Psoas muscle (tissue), 7 donors: ENCODE measurements at regions not wholly inside any gene's neighbourhood (a gene's known extent, or its start where the extent isn't known, plus 50 kb on each side); places are given as distances from the start of the nearest gene placed in this dataset.

Experiments used
- ATAC-seq, 4 donors: fragments of 200-7000 bp; cut with Tn5 transposase; one replicate each; pipeline ENCODE4 v1.9.1; 2020; ENCODE audit warnings: moderate library complexity in 3 of 4, mild to moderate bottlenecking in 2 of 4
- DNase-seq, 2 donors: peaks; one replicate each; pipeline ENCODE4 v3.0.0-alpha.2; 2020
- H3K27ac ChIP-seq: fragments of 200-600 bp; one replicate; pipeline ENCODE4 v1.8.0; 2022
- H3K27me3 ChIP-seq, 3 donors: fragments of 200-600 bp in 1 of 3; one replicate each; pipeline versions ENCODE4 v1.6.1 to v1.8.0; 2013 to 2022; ENCODE audit warnings: low read length in 2 of 3, mild to moderate bottlenecking in 2 of 3, moderate library complexity in 1 of 3; ENCODE audit not compliant: insufficient read depth in 3 of 3
- H3K36me3 ChIP-seq, 2 donors: fragments of 200-600 bp in 1 of 2; one replicate each; pipeline versions ENCODE4 v1.6.1 to v1.8.0; 2013 to 2022; ENCODE audit warnings: low read depth in 1 of 2, mild to moderate bottlenecking in 1 of 2, moderate library complexity in 1 of 2; ENCODE audit not compliant: insufficient read depth in 1 of 2
- H3K4me1 ChIP-seq: fragments of 200-600 bp; one replicate; pipeline ENCODE4 v1.8.0; 2022
- H3K4me3 ChIP-seq: fragments of 200-600 bp; one replicate; pipeline ENCODE4 v1.8.0; 2022; ENCODE audit warnings: mild to moderate bottlenecking
- H3K9me3 ChIP-seq: fragments of 200-600 bp; one replicate; pipeline ENCODE4 v1.8.0; 2022
- WGBS, 3 donors: extraction: QIAGEN DNeasy Blood & Tissue Kit; methylation state at CpG; one replicate each; pipeline versions ENCODE4 v1.1.6 to v1.1.7; 2013; 5-methylcytosine and 5-hydroxymethylcytosine counted together
- intact Hi-C, 2 donors: fragments of 100-400 bp; cut with DNase I; formaldehyde crosslinking; loops; one replicate each; pipeline versions ENCODE4 v1.11.0 to v1.14.2; 2022
- TF ChIP-seq, protein P1 (sequence below): fragments of 200-600 bp; IDR thresholded peaks from one replicate; pipeline ENCODE4 v1.8.0; 2022; ENCODE audit warnings: antibody characterized with exemption
- donor health status: healthy with polysubstance abuse.
- donor health status: DM: no; HTN: no; CAD: no; lungs with moderate emphysema.
- donor health status: Bipolar disorder and iron deficiency.
- donor health status: healthy.
- donor health status: DM: yes; HTN: yes; CAD: no.
- donor health status: DM: no; HTN: no; CAD: no.
- donor health status: DM: yes; HTN: yes; CAD: no.

DNA sequence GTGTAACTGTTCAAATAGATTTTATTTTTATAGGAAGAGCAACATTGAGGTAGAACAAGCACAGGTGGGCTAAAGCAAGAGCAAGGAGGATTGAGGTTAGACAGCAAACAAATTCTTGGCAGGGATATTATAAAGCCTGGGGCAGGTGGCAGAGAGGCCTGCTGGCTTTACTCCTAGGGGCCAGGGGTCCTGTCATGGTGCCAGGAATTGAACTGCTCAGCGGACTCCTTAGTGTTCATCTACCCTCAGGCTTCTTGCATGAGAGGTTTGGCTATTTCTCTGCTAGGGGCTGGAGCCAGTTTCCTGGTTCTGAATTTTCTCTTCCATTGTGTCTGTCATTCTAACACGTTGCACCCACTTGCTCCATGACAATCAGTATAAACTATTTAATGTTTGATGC, 217.2 kb upstream of the NCAM1 start:
- TF ChIP-seq, protein P1, sequence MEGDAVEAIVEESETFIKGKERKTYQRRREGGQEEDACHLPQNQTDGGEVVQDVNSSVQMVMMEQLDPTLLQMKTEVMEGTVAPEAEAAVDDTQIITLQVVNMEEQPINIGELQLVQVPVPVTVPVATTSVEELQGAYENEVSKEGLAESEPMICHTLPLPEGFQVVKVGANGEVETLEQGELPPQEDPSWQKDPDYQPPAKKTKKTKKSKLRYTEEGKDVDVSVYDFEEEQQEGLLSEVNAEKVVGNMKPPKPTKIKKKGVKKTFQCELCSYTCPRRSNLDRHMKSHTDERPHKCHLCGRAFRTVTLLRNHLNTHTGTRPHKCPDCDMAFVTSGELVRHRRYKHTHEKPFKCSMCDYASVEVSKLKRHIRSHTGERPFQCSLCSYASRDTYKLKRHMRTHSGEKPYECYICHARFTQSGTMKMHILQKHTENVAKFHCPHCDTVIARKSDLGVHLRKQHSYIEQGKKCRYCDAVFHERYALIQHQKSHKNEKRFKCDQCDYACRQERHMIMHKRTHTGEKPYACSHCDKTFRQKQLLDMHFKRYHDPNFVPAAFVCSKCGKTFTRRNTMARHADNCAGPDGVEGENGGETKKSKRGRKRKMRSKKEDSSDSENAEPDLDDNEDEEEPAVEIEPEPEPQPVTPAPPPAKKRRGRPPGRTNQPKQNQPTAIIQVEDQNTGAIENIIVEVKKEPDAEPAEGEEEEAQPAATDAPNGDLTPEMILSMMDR: no peak
- no peak overlapping the region for H3K4me3 ChIP-seq
- no peaks in the 10 kb centered on the region for H3K9me3 ChIP-seq
- WGBS, 3 donors: 61 to 78% (median 66%) methylated on average over 2 of the region's 2 CpGs
- intact Hi-C loops: no loop called here
- no peak overlapping the region for H3K27ac ChIP-seq
- H3K36me3 ChIP-seq: no peaks in the 10 kb centered on the region
- peaks cover 0 to 7% (median 5%) of the 10 kb centered on the region in 3 donors for H3K27me3 ChIP-seq
- no peaks in the 10 kb centered on the region for H3K4me1 ChIP-seq
- ATAC-seq (no peak), DNase-seq (no peak)

DNA sequence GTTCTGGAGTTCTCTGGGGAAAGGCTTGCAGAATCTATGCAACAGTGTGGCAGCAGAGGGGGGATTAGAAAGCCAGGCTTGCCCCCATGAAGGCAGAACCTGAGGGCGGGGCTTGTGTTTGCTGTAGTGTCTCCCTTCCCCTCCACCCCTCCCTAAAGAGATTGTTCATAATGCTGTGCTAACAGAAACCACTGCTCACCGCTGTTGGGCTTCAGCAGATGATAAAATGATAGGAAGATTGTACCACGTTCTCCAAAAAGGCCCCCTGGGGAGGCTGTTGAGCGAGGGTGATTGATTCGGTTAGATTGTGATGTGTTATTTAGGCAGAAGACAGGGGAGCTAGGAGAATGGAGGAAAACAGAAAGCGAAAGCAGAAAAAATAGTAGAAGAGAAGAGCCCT, 215.2 kb upstream of the NCAM1 start:
- TF ChIP-seq, protein P1: no peak
- intact Hi-C loops: no loop called here
- no peaks in the 10 kb centered on the region for H3K36me3 ChIP-seq
- no peaks in the 10 kb centered on the region for H3K4me1 ChIP-seq
- peaks cover 0 to 7% (median 5%) of the 10 kb centered on the region in 3 donors for H3K27me3 ChIP-seq
- no peaks in the 10 kb centered on the region for H3K9me3 ChIP-seq
- ATAC-seq (no peak), DNase-seq (no peak)
- no peak overlapping the region for H3K27ac ChIP-seq
- 76 to 86% (median 84%) methylated on average over 6 of the region's 6 CpGs for WGBS, 3 donors
- H3K4me3 ChIP-seq: no peak overlapping the region

- ATAC-seq (no peak), DNase-seq (no peak)
- 64 to 68% (median 66%) methylated on average over 5 of the region's 5 CpGs for WGBS, 3 donors
- no peaks in the 10 kb centered on the region for H3K9me3 ChIP-seq
- no peaks in the 10 kb centered on the region for H3K4me1 ChIP-seq
- H3K27me3 ChIP-seq: peaks cover 0 to 7% (median 5%) of the 10 kb centered on the region in 3 donors
- TF ChIP-seq, protein P1: no peak
- no peak overlapping the region for H3K27ac ChIP-seq
- H3K36me3 ChIP-seq: no peaks in the 10 kb centered on the region
- intact Hi-C loops: no loop called here
- no peak overlapping the region for H3K4me3 ChIP-seq
Observed at GRCh38 chr11:112748252-112748651, 213.0 kb upstream of the NCAM1 start.

- Histone ChIP-seq H3K27me3 (peaks cover 0 to 7% (median 5%) of the 10 kb centered on the region in 3 donors), H3K4me3 (no peak overlapping the region), H3K4me1 (no peaks in the 10 kb centered on the region), H3K36me3 (no peaks in the 10 kb centered on the region), H3K9me3 (no peaks in the 10 kb centered on the region), H3K27ac (no peak overlapping the region)
- intact Hi-C loops: no loop called here
- 23 to 30% (median 27%) methylated on average over 10 of the region's 10 CpGs for WGBS, 3 donors
- TF ChIP-seq, protein P1: no peak
- ATAC-seq: no peak
- DNase-seq: no peak
Observed at GRCh38 chr11:112748713-112749543, 212.3 kb upstream of the NCAM1 start.
